ENCODE measurements at regions not wholly inside any gene's neighbourhood (a gene's known extent, or its start where the extent isn't known, plus 50 kb on each side); places are given as distances from the start of the nearest gene placed in this dataset.

DNA sequence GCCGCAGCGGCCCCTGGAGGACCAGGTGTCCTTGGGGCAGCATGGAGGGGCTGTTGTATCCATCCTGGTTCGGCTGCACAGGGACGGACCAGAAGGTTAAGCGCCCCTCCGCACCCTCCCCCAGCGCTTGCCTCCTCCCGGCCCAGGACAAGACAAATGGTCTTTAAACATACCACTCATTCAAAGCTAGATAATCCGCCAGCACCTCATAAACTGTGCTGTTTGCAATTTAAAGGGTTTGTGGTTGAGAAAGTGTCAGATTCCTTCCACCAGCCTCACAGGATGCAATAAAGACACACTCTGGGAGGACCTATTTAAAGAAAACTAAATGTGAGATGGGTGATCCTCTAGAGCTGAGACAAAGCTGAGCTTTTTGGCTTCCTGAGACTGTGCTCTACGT, 426.2 kb upstream of the EEF2KMT start:
- DNase-seq (ENCODE audit: low read depth), result no peak

- no peak for DNase-seq (ENCODE audit: low read depth)
These were observed 418.5 kb upstream of the EEF2KMT start for GRCh38 chr16:5516115-5516514.

DNA sequence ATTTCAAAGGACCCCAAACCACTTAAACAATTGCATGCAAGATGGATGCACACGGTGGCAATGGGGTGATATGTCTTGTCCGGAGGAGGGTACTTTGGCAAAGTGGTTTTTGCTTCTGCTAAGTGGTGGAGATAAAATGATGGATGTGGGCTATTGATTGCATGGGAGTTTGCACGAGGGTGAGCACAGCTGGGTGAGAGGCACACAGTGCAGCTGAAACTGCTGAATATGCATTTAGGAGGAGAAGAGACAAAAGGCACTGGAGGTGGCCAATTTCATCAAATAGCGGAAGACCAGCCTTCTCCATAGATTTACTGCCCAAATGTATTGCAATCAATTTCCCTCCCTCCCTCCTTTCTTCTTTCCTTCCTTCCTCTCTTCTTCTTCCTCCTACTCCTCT, 414.4 kb upstream of the EEF2KMT start:
- no peak for DNase-seq (ENCODE audit: low read depth)

DNA sequence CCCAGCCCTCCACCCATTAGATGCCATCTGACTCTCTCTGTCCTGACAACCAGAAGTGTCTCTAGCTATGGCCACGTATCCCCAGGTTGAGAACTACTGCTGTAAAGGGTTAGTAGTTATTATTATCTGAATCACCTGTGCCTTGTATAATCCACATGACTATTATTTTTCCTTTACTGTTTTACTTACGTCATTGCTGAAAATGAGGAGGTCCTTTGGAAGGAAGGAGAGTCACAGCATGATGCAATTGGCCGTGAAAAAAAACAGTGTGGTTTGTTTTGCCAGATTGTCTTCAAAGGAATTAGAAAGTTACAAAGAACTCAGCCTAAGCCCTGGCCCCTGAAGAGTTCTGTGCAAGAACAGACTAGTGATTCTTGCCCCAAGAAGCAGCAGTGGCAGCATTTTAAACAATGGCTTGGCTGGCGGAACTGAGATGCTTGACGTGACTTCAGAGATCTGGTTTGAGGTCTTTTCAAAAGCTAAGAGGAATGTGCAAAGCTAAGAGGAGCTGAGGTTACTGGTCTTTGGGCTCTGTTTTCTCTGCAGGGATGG, 413.3 kb upstream of the EEF2KMT start:
- DNase-seq (ENCODE audit: low read depth), result no peak

- DNase-seq (ENCODE audit: low read depth), result no peak
These were observed 412.2 kb upstream of the EEF2KMT start for GRCh38 chr16:5509794-5510193.

- no peak for DNase-seq (ENCODE audit: low read depth)
These were observed 411.7 kb upstream of the EEF2KMT start for GRCh38 chr16:5509336-5509735.

GRCh38 chr16:5508371-5508770, 410.8 kb upstream of the EEF2KMT start:
- DNase-seq (ENCODE audit: low read depth), result no peak

DNA sequence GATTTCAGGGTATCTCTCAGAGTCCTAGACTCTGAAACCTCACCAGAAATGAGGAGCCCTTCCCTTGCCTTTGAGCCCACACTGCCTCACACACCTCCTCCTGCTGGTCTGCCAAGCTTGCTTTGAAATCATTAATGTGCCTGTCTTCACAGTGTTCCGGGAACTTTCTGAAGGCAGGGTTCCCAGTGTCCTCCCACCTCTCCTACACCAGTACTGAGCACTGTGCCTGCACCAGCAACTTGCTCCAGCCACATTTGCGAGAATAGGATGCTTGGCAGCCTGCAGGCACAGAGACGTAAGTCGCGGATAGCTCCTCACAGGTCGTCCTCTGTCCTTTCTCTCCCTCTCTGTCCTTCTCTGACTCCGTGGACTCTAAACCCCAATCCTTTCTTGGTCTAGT, 408.4 kb upstream of the EEF2KMT start:
- no peak for DNase-seq (ENCODE audit: low read depth)

- DNase-seq (ENCODE audit: low read depth), result no peak
These were observed 407.7 kb upstream of the EEF2KMT start for GRCh38 chr16:5505091-5505887.

GRCh38 chr16:5504064-5504781, 406.6 kb upstream of the EEF2KMT start:
- DNase-seq (ENCODE audit: low read depth), result no peak

GRCh38 chr16:5502944-5503343, 405.3 kb upstream of the EEF2KMT start:
- no peak for DNase-seq (ENCODE audit: low read depth)

DNA sequence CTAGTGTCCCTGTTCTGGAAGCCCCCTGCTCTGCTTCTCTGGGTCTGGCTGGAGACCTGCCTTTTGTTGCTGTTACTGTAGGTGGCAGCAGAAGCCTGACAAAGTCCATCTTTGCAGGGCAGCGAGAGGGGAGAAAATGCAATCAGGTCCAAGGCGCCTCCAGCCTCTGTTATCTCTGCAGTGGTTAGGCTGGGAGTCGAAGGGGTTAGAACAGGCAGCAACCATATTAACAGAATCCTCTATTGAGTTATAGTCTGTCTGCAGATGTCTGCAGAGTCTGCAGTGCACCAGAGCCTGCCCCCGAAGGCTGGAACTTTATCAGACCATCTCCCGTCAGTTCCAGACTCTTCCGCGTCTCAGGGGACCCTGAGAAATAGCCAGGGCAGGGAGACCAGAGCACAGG, 404.9 kb upstream of the EEF2KMT start:
- DNase-seq (ENCODE audit: low read depth), result no peak

GRCh38 chr16:5500526-5500925, 402.9 kb upstream of the EEF2KMT start:
- DNase-seq (ENCODE audit: low read depth), result no peak

- DNase-seq (ENCODE audit: low read depth), result no peak
These were observed 401.0 kb upstream of the EEF2KMT start for GRCh38 chr16:5498562-5498961.

DNA sequence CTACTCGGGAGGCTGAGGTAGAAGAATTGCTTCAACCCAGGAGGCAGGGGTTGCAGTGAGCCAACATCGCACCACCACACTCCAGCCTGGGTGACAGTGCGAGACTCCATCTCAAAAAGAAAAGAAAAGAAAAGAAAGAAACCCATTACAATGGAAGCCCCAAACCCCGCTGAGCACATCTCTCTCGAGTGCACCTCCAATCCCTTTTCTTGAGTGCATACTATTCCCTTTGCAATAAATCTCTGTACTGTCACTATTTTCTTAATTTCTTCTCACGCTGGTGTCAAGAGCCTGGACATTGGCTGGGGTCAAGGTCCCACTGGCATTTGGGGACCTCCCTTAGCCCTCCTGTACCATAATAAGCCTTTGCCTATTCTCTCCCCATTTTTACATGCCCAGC, 398.4 kb upstream of the EEF2KMT start:
- DNase-seq (ENCODE audit: low read depth), result no peak

- no peak for DNase-seq (ENCODE audit: low read depth)
These were observed 392.9 kb upstream of the EEF2KMT start for GRCh38 chr16:5490499-5490898.

DNA sequence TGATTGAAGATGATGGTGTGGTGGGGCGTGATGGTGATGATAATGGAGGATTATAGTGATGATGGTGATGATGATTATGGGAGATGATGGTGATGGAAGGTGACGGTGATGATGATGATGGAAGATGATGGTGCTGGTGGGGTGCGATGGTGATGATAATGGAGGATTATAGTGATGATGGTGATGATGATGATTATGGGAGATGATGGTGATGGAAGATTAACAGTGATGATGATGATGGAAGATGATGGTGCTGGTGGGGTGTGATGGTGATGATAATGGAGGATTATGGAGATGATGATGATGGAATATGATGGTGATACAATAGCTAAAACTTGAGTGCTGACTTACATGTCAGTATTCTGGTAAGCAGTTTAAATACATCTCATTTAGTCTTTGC, 391.0 kb upstream of the EEF2KMT start:
- DNase-seq (ENCODE audit: low read depth), result no peak

DNA sequence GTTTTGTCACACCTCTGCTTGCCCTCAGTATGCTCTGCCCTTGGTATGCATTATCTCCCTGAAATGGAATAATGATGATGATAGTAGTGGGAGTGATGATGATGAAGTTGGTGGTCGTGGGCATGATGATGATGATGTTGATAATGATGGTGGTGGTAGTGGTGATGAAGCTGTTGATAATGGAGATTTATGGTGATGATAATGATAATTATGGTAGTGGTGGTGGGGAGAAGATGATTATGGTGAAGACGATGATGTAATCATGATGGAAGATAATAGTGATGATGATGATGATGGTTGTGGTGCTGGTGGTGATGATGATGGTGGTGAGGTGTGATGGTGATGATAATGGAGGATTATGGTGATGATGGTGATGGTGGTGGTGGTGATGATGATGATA, 390.1 kb upstream of the EEF2KMT start:
- DNase-seq (ENCODE audit: low read depth), result no peak

GRCh38 chr16:5482256-5482655, 384.7 kb upstream of the EEF2KMT start:
- DNase-seq (ENCODE audit: low read depth), result no peak

DNA sequence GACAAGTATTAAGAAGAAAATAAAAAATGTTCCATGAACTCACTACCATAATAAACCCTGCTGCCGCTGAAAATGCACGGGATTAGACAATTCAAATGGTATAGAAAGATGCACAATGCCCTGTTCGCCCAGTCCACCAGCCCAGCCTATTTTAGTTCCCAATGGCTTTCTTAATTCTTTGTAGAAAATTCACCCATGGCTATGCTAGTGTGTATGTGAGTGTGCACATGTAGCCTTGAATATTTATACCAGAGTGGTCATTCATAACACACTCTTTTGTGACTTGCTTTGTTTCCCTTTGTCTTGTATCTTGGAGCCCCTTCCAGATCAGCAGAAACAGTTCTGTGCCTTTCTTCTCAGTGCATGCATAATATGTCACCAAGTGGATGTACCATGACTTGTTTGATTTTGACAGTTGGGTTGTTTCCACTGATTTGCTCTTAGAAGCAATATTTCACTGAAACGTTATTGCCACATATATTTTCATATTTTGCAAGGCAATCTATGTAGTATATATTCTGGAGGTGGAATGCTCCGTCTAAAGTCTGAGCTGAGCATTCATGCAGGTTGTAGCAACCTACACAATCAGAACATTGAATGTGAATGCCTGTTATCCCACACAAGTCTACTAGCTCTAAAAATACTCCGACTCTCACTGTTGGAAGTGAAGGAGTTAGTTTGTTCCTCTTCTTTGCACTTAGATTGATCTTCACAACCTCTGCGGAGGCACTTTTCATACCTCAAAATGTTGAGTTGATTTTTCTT, 383.0 kb upstream of the EEF2KMT start:
- DNase-seq (ENCODE audit: low read depth), result no peak

GRCh38 chr16:5479926-5480325, 382.3 kb upstream of the EEF2KMT start:
- DNase-seq (ENCODE audit: low read depth), result no peak

GRCh38 chr16:5478036-5478435, 380.4 kb upstream of the EEF2KMT start:
- no peak for DNase-seq (ENCODE audit: low read depth)

DNA sequence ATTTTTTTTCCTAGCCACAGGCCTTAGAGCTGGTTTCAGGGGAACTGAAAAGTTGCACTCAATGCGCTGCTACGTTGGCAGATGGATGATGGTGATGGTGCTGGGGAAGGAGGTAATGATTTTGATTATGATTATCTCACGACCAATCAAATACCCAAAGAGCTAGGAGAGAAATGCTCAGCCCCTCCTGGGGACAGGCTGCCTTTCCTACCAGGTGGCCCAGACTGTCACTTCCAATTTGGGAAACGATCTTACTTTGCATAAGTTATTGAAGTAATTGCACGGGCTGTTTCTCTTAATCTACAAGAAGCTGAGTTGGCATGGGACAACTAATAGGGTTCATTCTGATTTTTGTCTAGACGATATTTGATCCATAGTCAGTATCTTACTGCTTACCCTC, 379.7 kb upstream of the EEF2KMT start:
- DNase-seq (ENCODE audit: low read depth), result no peak

Data from activated gamma-delta T cell treated with anti-CD3 and anti-CD28 coated beads, Interleukin-2, amount 50 U/mL, for 16 hours (primary cell).